ENCODE measurements at regions not wholly inside any gene's neighbourhood (a gene's known extent, or its start where the extent isn't known, plus 50 kb on each side); places are given as distances from the start of the nearest gene placed in this dataset.

- intact Hi-C loops (cut with DNase I): no loop called here
- Histone ChIP-seq H3K4me1 (no peaks in the 10 kb centered on the region), H3K36me3 (no peaks in the 10 kb centered on the region), H3K27ac (no peak overlapping the region), H3K9me3 (no peaks in the 10 kb centered on the region), H3K27me3 (no peaks in the 10 kb centered on the region), H3K4me3 (no peak overlapping the region)
- TF ChIP-seq CTCF (IDR thresholded peaks at IDR 0.05): no peak
- DNase-seq (ENCODE audit: low spot score in 2 of 2): no peak
These were observed 374.8 kb upstream of the CDH4 start for GRCh38 chr20:60877071-60877857.

GRCh38 chr20:60882836-60883235 is 369.2 kb upstream of the CDH4 start:
- Histone ChIP-seq H3K4me1 (no peaks in the 10 kb centered on the region), H3K36me3 (no peaks in the 10 kb centered on the region), H3K27ac (no peak overlapping the region), H3K9me3 (no peaks in the 10 kb centered on the region), H3K4me3 (no peak overlapping the region), H3K27me3 (no peaks in the 10 kb centered on the region)
- DNase-seq (ENCODE audit: low spot score in 2 of 2): no peak
- no peak for TF ChIP-seq CTCF (IDR thresholded peaks at IDR 0.05)
- intact Hi-C loops (cut with DNase I): no loop called here

- Histone ChIP-seq H3K4me3 (no peak overlapping the region), H3K27me3 (no peaks in the 10 kb centered on the region), H3K27ac (no peak overlapping the region), H3K4me1 (no peaks in the 10 kb centered on the region), H3K36me3 (no peaks in the 10 kb centered on the region), H3K9me3 (no peaks in the 10 kb centered on the region)
- intact Hi-C loops (cut with DNase I): no loop called here
- no peak for TF ChIP-seq CTCF (IDR thresholded peaks at IDR 0.05)
- DNase-seq (ENCODE audit: low spot score in 2 of 2): no peak
These were observed 368.6 kb upstream of the CDH4 start for GRCh38 chr20:60883496-60883895.

- Histone ChIP-seq H3K9me3 (no peaks in the 10 kb centered on the region), H3K4me3 (no peak overlapping the region), H3K27ac (no peak overlapping the region), H3K27me3 (no peaks in the 10 kb centered on the region), H3K36me3 (no peaks in the 10 kb centered on the region), H3K4me1 (no peaks in the 10 kb centered on the region)
- intact Hi-C loops (cut with DNase I): no loop called here
- no peak for TF ChIP-seq CTCF (IDR thresholded peaks at IDR 0.05)
- DNase-seq (ENCODE audit: low spot score in 2 of 2): no peak
These were observed 367.8 kb upstream of the CDH4 start for GRCh38 chr20:60884277-60884676.

- Histone ChIP-seq H3K4me1 (no peaks in the 10 kb centered on the region), H3K27ac (no peak overlapping the region), H3K27me3 (no peaks in the 10 kb centered on the region), H3K9me3 (no peaks in the 10 kb centered on the region), H3K36me3 (no peaks in the 10 kb centered on the region), H3K4me3 (no peak overlapping the region)
- no peak for TF ChIP-seq CTCF (IDR thresholded peaks at IDR 0.05)
- intact Hi-C loops (cut with DNase I): no loop called here
- no peak for DNase-seq (ENCODE audit: low spot score in 2 of 2)
These were observed 363.3 kb upstream of the CDH4 start for GRCh38 chr20:60888771-60889170.

All from ascending aorta (tissue), 2 donors.